Cerebellar nuclear complex (tissue), 1 donor: ENCODE measurements at regions not wholly inside any gene's neighbourhood (a gene's known extent, or its start where the extent isn't known, plus 50 kb on each side); places are given as distances from the start of the nearest gene placed in this dataset.
"Not testable (repeated sequence)": the region's sequence is repeated elsewhere in the genome, so short reads cannot be mapped to it uniquely, and the experiment has no call there.

Source experiments
- DNase-seq, 2 experiments: peaks; one replicate each; lab custom pipeline; 2025; lab: John Stamatoyannopoulos, UW

DNA sequence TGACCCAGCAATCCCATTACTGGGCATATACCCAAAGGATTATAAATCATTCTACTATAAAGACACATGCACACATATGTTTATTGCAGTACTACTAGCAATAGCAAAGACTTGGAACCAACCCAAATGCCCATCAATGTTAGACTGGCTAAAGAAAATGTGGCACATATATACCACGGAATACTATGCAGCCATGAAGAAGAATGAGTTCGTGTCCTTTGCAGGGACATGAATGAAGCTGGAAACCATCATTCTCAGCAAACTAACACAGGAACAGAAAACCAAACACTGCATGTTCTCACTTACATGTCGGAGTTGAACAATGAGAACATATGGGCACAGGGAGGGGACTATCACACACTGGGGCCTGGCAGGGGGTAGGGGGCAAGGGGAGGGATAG is 183.0 kb downstream of the HACE1 start:
- not testable (repeated sequence) for DNase-seq

DNA sequence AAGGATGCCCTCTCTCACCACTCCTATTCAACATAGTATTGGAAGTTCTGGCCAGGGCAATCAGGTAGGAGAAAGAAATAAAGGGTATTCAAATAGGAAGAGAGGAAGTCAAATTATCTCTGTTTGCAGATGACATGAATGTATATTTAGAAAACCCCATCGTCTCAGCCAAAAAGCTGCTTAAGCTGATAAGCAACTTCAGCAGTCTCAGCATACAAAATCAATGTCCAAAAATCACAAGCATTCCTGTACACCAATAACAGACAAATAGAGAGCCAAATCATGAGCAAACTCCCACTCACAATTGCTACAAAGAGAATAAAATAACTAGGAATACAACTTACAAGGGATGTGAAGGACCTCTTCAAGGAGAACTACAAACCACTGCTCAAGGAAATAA is 184.6 kb downstream of the HACE1 start:
- not testable (repeated sequence) for DNase-seq

DNA sequence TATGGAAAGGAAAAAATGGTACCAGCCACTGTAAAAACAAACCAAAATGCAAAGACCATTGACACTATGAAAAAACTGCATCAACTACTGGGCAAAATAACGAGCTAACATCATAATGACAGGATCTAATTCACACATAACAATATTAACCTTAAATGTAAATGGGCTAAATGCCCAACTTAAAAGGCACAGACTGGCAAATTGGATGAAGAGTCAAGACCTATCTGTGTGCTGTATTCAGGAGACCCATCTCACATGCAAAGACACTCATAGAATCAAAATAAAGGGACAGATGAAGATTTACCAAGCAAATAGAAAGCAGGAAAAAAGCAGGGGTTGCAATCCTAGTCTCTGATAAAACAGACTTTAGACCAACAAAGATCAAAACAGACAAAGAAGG is 186.6 kb downstream of the HACE1 start:
- DNase-seq = not testable (repeated sequence)

DNA sequence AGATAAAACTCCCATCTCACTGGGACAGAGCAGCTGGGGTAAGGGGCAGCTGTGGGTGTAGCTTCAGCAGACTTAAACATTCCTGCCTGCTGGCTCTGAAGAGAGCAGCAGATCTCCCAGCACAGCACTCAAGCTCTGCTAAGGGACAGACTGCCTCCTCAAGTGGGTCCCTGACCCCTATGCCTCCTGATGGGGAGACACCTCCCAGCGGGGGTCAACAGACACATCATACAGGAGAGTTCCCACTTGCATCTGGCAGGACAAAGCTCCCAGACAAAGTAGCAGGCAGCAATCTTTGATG is 188.2 kb downstream of the HACE1 start:
- DNase-seq = not testable (repeated sequence)

DNA sequence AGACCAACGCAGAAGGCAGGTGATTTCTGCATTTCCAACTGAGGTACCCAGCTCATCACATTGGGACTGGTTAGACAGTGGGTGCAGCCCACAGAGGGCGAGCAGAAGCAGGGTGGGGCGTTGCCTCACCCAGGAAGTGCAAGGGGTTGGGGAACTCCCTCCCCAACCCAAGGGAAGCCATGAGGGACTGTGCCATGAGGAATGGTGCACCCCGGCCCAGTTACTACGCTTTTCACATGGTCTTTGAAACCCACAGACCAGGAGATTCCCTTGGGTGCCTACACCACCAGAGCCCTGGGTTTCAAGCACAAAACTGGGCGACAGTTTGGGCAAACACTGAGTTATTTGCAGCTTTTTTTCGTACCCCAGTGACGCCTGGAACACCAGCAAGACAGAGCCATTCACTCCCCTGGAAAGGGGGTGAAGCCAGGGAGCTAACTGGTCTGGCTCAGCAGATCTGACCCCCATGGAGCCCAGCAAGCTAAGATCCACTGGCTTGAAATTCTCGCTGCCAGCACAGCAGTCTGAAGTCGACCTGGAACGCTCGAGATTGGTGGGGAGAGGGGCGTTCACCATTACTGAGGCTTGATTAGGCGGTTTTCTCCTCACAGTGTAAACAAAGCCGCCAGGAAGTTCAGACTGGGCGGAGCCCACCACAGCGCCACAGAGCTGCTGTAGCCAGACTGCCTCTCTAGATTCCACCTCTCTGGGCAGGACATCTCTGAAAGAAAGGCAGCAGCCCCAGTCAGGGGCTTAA is 188.7 kb downstream of the HACE1 start:
- not testable (repeated sequence) for DNase-seq

GRCh38 chr6:104669483-104669882 is 190.2 kb downstream of the HACE1 start:
- no peak for DNase-seq

DNA sequence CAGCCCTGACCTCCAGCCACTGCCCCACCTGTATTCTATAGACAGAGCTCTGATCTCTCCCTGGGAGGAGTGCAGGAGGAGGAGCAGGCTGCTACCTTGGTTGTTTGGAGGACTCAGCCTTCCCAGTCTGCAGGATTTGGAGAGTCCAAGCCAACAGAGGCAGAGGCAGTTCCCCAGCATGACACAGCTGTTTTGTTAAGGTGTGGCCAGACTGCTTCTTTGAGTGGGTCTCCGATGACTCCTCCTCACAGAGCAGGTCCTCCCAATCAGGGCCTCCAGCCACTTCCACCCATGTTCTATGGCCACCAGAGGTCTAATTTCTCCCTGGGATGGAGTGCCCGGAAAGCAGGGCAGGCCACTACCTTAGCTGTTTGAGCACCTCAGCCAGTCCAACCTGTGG is 203.5 kb downstream of the HACE1 start:
- DNase-seq = no peak

DNA sequence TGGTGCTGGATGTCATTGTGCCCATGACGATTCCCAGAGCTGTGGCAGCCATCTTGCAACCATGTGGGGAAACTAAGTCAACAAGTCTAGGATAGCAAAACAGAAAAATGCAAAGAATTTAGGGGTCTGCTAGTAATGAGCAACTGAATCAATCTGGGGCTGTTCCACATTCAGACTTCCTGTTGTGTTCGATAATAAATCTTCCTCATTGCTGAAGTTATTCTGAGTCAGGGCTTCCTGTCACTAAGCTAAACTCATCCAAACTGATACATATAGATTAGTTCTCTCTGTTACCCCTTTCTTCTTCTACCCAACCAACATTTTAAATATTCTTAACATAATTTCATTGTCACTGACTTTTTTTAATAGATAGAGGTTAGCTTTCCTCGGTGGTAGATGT is 205.9 kb downstream of the HACE1 start:
- DNase-seq = no peak

GRCh38 chr6:104648347-104648746 is 211.4 kb downstream of the HACE1 start:
- no peak for DNase-seq

- no peak for DNase-seq
These were observed 214.9 kb downstream of the HACE1 start for GRCh38 chr6:104644848-104645247.

DNA sequence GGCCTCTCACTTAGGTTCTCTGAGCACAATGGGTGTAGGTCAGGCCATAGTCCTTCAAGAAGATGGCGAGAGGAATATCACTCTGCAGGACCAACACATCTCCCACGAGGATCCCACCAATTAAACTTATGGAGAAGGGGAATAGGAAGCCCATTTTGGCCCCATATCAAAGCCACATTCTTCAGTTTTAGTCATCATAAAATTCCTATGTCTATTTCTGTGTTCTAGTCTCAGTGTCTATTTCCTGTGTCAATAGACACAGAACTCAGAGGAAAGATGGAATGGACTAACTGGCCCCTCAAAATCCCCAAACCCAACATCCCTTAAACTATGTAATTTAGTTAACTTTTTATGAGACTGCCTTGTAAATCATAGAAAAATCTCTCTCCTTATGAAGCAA is 216.8 kb downstream of the HACE1 start:
- DNase-seq = no peak

DNA sequence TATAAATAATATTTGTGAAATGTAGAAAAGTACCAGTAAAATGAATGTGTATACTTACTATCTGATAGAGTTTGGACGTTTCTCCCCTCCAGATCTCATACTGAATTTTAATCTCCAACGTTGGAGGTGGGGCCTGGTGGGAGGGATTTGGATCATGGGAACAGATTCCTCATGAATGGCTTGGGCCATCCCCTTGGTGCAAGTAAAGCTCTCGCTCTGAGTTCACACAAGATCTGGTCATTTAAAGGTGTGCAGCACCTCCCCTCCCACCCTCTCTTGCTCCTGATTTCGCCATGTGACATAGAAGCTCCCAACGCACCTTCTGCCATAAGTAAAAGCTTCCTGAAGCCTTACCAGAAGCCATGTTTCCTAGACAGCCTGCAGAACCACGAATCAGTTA is 219.0 kb downstream of the HACE1 start:
- DNase-seq = no peak

DNA sequence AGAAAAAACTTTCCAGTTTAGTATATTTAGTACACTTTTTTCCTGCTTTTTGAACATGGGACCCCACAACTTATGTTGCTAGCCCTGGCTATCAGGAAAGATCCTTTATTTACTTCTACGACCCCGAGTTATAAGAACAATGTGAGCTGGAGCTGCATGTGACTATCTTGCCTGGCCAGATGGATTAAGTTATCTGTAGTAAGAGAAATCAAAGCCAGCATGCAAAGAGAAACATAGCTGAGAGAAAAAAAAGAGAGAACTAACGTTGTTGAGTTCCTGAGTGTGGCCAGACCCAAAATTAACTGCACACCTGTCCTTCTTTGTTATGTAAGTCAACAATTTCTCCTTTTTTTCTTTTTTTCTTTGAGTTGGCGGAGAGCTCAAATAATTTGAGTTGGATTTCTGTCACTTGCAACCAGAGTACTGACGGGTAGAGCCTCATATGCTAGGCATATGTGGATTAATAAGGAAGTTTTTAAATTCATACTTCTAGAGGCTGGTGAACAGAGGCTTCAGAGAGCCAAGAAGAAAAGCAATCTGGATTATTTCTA is 219.5 kb downstream of the HACE1 start:
- no peak for DNase-seq

DNA sequence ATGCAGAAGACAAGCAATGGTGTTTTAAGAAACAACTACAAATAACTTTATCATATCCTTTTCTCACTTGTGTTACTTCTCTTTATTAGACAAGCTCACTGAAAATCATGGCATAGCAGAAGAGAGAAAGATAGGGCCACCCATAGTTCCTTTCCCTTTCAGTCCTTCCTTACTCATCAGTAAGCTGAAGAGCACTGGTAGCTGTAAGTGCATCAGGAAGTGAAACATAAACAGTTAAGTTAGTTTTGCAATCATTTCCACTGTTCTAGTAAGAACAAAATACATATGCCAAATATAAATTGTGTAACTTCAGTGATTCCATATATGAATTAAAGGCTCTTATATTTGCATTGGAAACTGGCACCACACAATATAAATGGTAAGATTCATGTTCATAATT is 220.1 kb downstream of the HACE1 start:
- DNase-seq = no peak

DNA sequence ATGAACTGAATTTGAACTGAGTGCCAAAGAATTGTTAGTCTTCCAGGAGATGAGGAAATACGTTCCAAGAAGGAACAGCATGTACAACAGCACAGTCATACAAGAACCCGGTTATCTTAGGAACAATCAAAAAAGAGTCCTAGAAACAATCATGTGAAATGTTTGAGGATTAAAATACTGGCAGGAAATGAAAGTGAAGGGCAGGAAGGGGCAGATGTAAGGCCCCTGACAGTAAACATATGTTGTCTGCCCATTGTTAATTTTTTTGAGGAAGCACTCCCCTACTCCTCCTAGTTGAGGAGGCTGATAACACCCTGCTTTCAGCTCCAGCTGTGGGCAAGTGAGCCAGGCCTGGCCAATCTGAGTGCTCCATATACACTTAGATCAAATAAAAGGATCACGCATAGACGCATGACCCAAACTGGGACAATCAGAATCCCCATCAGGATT is 220.9 kb downstream of the HACE1 start:
- DNase-seq = no peak

- DNase-seq = no peak
These were observed 226.6 kb downstream of the HACE1 start for GRCh38 chr6:104633125-104633524.

- DNase-seq = no peak
These were observed 227.1 kb downstream of the HACE1 start for GRCh38 chr6:104632588-104632987.

- no peak for DNase-seq
These were observed 228.8 kb downstream of the HACE1 start for GRCh38 chr6:104630955-104631354.

DNA sequence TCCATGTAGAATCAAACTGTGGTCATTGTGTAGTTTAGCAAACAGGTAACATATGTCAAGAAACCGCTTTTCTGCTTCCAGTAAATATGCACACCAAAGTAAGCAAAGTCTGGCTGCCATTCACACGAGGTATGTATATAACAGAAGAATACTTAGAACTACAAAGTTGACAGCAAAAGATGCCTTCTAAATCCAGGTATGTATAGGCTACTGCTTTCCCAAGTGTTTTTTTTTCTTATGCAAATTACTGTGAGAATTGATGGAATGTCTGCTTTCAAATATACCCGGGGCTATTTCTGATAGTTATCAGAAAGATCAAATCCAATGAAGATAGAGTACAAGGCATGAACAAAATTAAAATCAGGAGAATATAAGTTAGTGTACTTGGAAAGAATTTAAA is 229.2 kb downstream of the HACE1 start:
- no peak for DNase-seq

- no peak for DNase-seq
These were observed 229.9 kb downstream of the HACE1 start for GRCh38 chr6:104629826-104630225.

DNA sequence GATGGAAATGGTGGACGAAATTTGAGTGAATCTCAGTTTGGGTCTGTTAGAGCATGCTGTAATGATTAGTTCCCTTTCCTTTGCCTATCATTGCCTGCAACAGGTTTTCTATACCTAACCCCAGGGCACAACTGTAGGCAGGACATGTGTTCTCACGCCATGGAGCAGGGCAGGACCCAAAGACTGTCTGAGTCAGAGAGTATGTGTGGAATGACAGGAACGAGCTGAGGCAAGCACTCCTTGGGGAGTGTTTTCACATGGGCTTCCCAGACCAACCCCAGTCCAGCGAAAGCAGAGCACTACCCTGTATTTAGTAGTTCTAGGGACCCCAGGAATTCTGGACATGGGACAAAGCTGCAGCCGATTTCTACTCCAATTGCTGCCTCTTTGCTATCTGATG is 234.2 kb downstream of the HACE1 start:
- DNase-seq = no peak

GRCh38 chr6:104623052-104623690 is 236.5 kb downstream of the HACE1 start:
- DNase-seq = no peak

DNA sequence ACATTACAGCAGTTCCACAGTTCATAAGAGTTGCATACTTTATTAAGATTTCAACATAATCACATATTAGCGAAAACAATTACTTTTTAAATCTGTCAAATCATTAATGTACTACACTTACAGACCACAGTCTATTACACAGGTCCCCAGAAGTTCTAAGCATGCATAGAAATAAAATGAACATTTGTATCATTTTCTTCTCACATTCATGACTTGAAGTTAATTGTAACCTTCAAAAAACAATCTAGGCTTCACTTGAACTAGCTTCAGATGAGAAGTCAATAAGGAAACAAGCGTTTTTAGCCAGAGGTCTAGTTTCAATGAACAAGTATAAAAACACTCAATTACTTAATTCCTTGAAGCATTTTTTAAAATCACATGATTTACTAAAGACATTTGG is 238.3 kb downstream of the HACE1 start:
- no peak for DNase-seq

- no peak for DNase-seq
These were observed 242.1 kb downstream of the HACE1 start for GRCh38 chr6:104617591-104617990.
